SK-N-SH treated with all-trans-retinoic acid at 6 μM for 48 hours (cell line): ENCODE measurements at regions not wholly inside any gene's neighbourhood (a gene's known extent, or its start where the extent isn't known, plus 50 kb on each side); places are given as distances from the start of the nearest gene placed in this dataset.

ENCODE experiments used
- ATAC-seq: fragments of 200-7000 bp; cut with Tn5 transposase; 3 replicates; pipeline ENCODE4 v1.9.1; 2020; ENCODE audit warnings: mild to moderate bottlenecking, moderate library complexity
- ARNTL ChIP-seq: fragments of 450-650 bp; formaldehyde crosslinking; IDR thresholded peaks from 2 replicates; pipeline ENCODE4 v1.5.0; 2020; ENCODE audit warnings: low read depth, mild to moderate bottlenecking, moderate library complexity, borderline replicate concordance
- BACH2 ChIP-seq: fragments of 250-450 bp; sonication (Bioruptor Pico); IDR thresholded peaks from 2 replicates; pipeline ENCODE4 v1.9.0; 2021; ENCODE audit warnings: mild to moderate bottlenecking, borderline replicate concordance
- CREB5 ChIP-seq: fragments of 250-450 bp; sonication (Bioruptor Pico); IDR thresholded peaks from 2 replicates; pipeline ENCODE4 v1.5.1; 2020; ENCODE audit warnings: low read depth, mild to moderate bottlenecking, moderate library complexity
- CSDC2 ChIP-seq: fragments of 250-450 bp; sonication (Bioruptor Pico); IDR thresholded peaks from 2 replicates; pipeline ENCODE4 v1.5.0; 2020; ENCODE audit warnings: mild to moderate bottlenecking, moderate library complexity
- CSRNP3 ChIP-seq: fragments of 250-450 bp; sonication (Bioruptor Pico); IDR thresholded peaks from 2 replicates; pipeline ENCODE4 v1.5.1; 2021; ENCODE audit warnings: mild to moderate bottlenecking, moderate library complexity
- ESRRG ChIP-seq: fragments of 250-450 bp; sonication (Bioruptor Pico); IDR thresholded peaks from 2 replicates; pipeline ENCODE4 v1.6.1; 2021; ENCODE audit warnings: mild to moderate bottlenecking
- GLIS3 ChIP-seq: fragments of 250-450 bp; sonication (Bioruptor Pico); IDR thresholded peaks from 2 replicates; pipeline ENCODE4 v1.5.0; 2020; ENCODE audit warnings: mild to moderate bottlenecking, moderate library complexity
- ISL1 ChIP-seq: fragments of 250-450 bp; sonication (Bioruptor Pico); IDR thresholded peaks from 2 replicates; pipeline ENCODE4 v2.1.2; 2022; ENCODE audit warnings: mild to moderate bottlenecking, moderate library complexity
- OSR1 ChIP-seq: fragments of 250-450 bp; sonication (Bioruptor Pico); IDR thresholded peaks from 2 replicates; pipeline ENCODE4 v1.8.0; 2022; ENCODE audit warnings: moderate library complexity, mild to moderate bottlenecking, inconsistent platforms
- PATZ1 ChIP-seq: fragments of 250-450 bp; sonication (Bioruptor Pico); IDR thresholded peaks from 2 replicates; pipeline ENCODE4 v1.8.0; 2020; ENCODE audit warnings: mild to moderate bottlenecking, moderate library complexity, borderline replicate concordance
- PPARA ChIP-seq: fragments of 250-450 bp; sonication (Bioruptor Pico); IDR thresholded peaks from 2 replicates; pipeline ENCODE4 v1.5.0; 2020; ENCODE audit warnings: mild to moderate bottlenecking, borderline replicate concordance
- RARB ChIP-seq: fragments of 250-450 bp; sonication (Bioruptor Pico); IDR thresholded peaks from 2 replicates; pipeline ENCODE4 v1.8.0; 2021; ENCODE audit warnings: mild to moderate bottlenecking, moderate library complexity
- SNAI2 ChIP-seq: fragments of 250-450 bp; sonication (Bioruptor Pico); IDR thresholded peaks from 2 replicates; pipeline ENCODE4 v1.5.0; 2020; ENCODE audit warnings: mild to moderate bottlenecking, moderate library complexity
- TCF4 ChIP-seq: fragments of 250-450 bp; sonication (Bioruptor Pico); IDR thresholded peaks from 2 replicates; pipeline ENCODE4 v1.8.0; 2021; ENCODE audit warnings: mild to moderate bottlenecking, moderate library complexity, borderline replicate concordance
- TOX ChIP-seq: fragments of 250-450 bp; sonication (Bioruptor Pico); IDR thresholded peaks from 2 replicates; pipeline ENCODE4 v1.8.0; 2021; ENCODE audit warnings: mild to moderate bottlenecking, moderate library complexity, borderline replicate concordance
- TSHZ2 ChIP-seq: fragments of 250-450 bp; sonication (Bioruptor Pico); IDR thresholded peaks from 2 replicates; pipeline ENCODE4 v1.5.0; 2020; ENCODE audit warnings: mild to moderate bottlenecking, moderate library complexity
- ZC3H10 ChIP-seq: fragments of 250-450 bp; sonication (Bioruptor Pico); IDR thresholded peaks from 2 replicates; pipeline ENCODE4 v1.5.1; 2021; ENCODE audit warnings: mild to moderate bottlenecking, moderate library complexity
- ZFP3 ChIP-seq: fragments of 250-450 bp; sonication (Bioruptor Pico); IDR thresholded peaks from 2 replicates; pipeline ENCODE4 v1.5.0; 2020; ENCODE audit warnings: mild to moderate bottlenecking, moderate library complexity
- ZFP30 ChIP-seq: fragments of 450-650 bp; formaldehyde crosslinking; IDR thresholded peaks from 2 replicates; pipeline ENCODE4 v1.5.0; 2022; ENCODE audit warnings: mild to moderate bottlenecking, moderate library complexity
- ZNF565 ChIP-seq: fragments of 450-650 bp; formaldehyde crosslinking; conservative IDR thresholded peaks from 2 replicates; pipeline ENCODE4 v1.5.0; 2020; ENCODE audit warnings: low read depth, mild to moderate bottlenecking, moderate library complexity
- ZNF70 ChIP-seq: fragments of 450-650 bp; formaldehyde crosslinking; IDR thresholded peaks from 2 replicates; pipeline ENCODE4 v1.5.0; 2020; ENCODE audit warnings: mild to moderate bottlenecking, moderate library complexity
- ZNF8 ChIP-seq: fragments of 450-650 bp; formaldehyde crosslinking; IDR thresholded peaks from 2 replicates; pipeline ENCODE4 v1.5.0; 2020; ENCODE audit warnings: mild to moderate bottlenecking, moderate library complexity
- TF ChIP-seq, protein P1 (sequence below): fragments of 250-450 bp; sonication (Bioruptor Pico); IDR thresholded peaks from 2 replicates; pipeline ENCODE4 v1.8.0; 2021; ENCODE audit warnings: low read depth, mild to moderate bottlenecking, moderate library complexity, borderline replicate concordance

- ATAC-seq: no peak
These were observed 81.8 kb upstream of the FOXN3 start for GRCh38 chr14:89498878-89499277.

GRCh38 chr14:89495718-89496117 is 78.7 kb upstream of the FOXN3 start:
- no peak for ATAC-seq
- TF ChIP-seq ZFP3 (CRISPR knock-in tag) (no peak), CSRNP3 (CRISPR knock-in tag) (no peak), ESRRG (no peak), ZNF8 (CRISPR knock-in tag) (no peak), CREB5 (no peak), PPARA (CRISPR knock-in tag) (no peak), TOX (no peak), CSDC2 (CRISPR knock-in tag) (no peak), RARB (CRISPR knock-in tag) (no peak), ZNF565 (no peak), BACH2 (CRISPR knock-in tag) (no peak), TSHZ2 (CRISPR knock-in tag) (no peak), PATZ1 (CRISPR knock-in tag) (no peak), SNAI2 (no peak)
- TF ChIP-seq, protein P1, sequence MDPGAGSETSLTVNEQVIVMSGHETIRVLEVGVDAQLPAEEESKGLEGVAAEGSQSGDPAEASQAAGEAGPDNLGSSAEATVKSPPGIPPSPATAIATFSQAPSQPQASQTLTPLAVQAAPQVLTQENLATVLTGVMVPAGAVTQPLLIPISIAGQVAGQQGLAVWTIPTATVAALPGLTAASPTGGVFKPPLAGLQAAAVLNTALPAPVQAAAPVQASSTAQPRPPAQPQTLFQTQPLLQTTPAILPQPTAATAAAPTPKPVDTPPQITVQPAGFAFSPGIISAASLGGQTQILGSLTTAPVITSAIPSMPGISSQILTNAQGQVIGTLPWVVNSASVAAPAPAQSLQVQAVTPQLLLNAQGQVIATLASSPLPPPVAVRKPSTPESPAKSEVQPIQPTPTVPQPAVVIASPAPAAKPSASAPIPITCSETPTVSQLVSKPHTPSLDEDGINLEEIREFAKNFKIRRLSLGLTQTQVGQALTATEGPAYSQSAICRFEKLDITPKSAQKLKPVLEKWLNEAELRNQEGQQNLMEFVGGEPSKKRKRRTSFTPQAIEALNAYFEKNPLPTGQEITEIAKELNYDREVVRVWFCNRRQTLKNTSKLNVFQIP: no peak

More at GRCh38 chr14:89498878-89499277, 81.8 kb upstream of the FOXN3 start:
- TF ChIP-seq PATZ1 (CRISPR knock-in tag) (no peak), TCF4 (CRISPR knock-in tag) (no peak), CSRNP3 (CRISPR knock-in tag) (no peak), CREB5 (no peak), GLIS3 (CRISPR knock-in tag) (no peak), ARNTL (CRISPR knock-in tag) (no peak), ZFP30 (CRISPR knock-in tag) (no peak), ZNF70 (CRISPR knock-in tag) (no peak), BACH2 (CRISPR knock-in tag) (no peak), ZC3H10 (no peak), SNAI2 (no peak), ISL1 (CRISPR knock-in tag) (no peak), OSR1 (CRISPR knock-in tag) (no peak), RARB (CRISPR knock-in tag) (no peak), ZFP3 (CRISPR knock-in tag) (no peak), TOX (no peak)
- TF ChIP-seq, all 23 proteins: peak for 0
